NCI-H128 (cell line): ENCODE measurements at regions not wholly inside any gene's neighbourhood (a gene's known extent, or its start where the extent isn't known, plus 50 kb on each side); places are given as distances from the start of the nearest gene placed in this dataset.

ENCODE experiments used
- DNase-seq: peaks from one replicate; lab custom pipeline; 2025; ENCODE audit not compliant: unreplicated experiment; lab: John Stamatoyannopoulos, UW

GRCh38 chr13:76527041-76527440 lies 359.2 kb downstream of the KCTD12 start:
- DNase-seq: no peak

GRCh38 chr13:76523740-76524340 lies 362.4 kb downstream of the KCTD12 start:
- DNase-seq: no peak

GRCh38 chr13:76522083-76522755 lies 364.0 kb downstream of the KCTD12 start:
- no peak for DNase-seq

- DNase-seq: no peak
Observed at GRCh38 chr13:76519685-76520084, 366.5 kb downstream of the KCTD12 start.

- no peak for DNase-seq
Observed at GRCh38 chr13:76516586-76516985, 369.6 kb downstream of the KCTD12 start.

- DNase-seq: no peak
Observed at GRCh38 chr13:76516013-76516412, 370.2 kb downstream of the KCTD12 start.

- DNase-seq: peak; percentile 20
Observed at GRCh38 chr13:76512721-76513145, 373.5 kb downstream of the KCTD12 start.

- DNase-seq: no peak
Observed at GRCh38 chr13:76505437-76505836, 380.8 kb downstream of the KCTD12 start.

- no peak for DNase-seq
Observed at GRCh38 chr13:76503766-76504165, 382.4 kb downstream of the KCTD12 start.

GRCh38 chr13:76503291-76503690 lies 382.9 kb downstream of the KCTD12 start:
- DNase-seq: no peak

GRCh38 chr13:76500894-76501293 lies 385.3 kb downstream of the KCTD12 start:
- no peak for DNase-seq

- no peak for DNase-seq
Observed at GRCh38 chr13:76499891-76500290, 386.3 kb downstream of the KCTD12 start.

GRCh38 chr13:76489274-76489673 lies 396.9 kb downstream of the KCTD12 start:
- DNase-seq: no peak

GRCh38 chr13:76481738-76482137 lies 404.5 kb downstream of the KCTD12 start:
- no peak for DNase-seq

- DNase-seq: no peak
Observed at GRCh38 chr13:76474966-76475365, 411.2 kb downstream of the KCTD12 start.

- DNase-seq: no peak
Observed at GRCh38 chr13:76474356-76474755, 411.8 kb downstream of the KCTD12 start.

GRCh38 chr13:76473552-76474134 lies 412.6 kb downstream of the KCTD12 start:
- peak; percentile 40 for DNase-seq

GRCh38 chr13:76472916-76473315 lies 413.3 kb downstream of the KCTD12 start:
- no peak for DNase-seq

GRCh38 chr13:76471486-76471885 lies 414.7 kb downstream of the KCTD12 start:
- DNase-seq: no peak

- no peak for DNase-seq
Observed at GRCh38 chr13:76470991-76471390, 415.2 kb downstream of the KCTD12 start.

- no peak for DNase-seq
Observed at GRCh38 chr13:76466043-76466442, 420.2 kb downstream of the KCTD12 start.

- no peak for DNase-seq
Observed at GRCh38 chr13:76463314-76463713, 422.9 kb downstream of the KCTD12 start.
